NOMO-1 treated with dmso at 0.1 percent for 144 hours (cell line): ENCODE measurements at regions not wholly inside any gene's neighbourhood (a gene's known extent, or its start where the extent isn't known, plus 50 kb on each side); places are given as distances from the start of the nearest gene placed in this dataset.
"Not testable (repeated sequence)": the region's sequence is repeated elsewhere in the genome, so short reads cannot be mapped to it uniquely, and the experiment has no call there.

Source experiments
- DNase-seq: peaks from one replicate; lab custom pipeline; 2025; ENCODE audit not compliant: unreplicated experiment; lab: John Stamatoyannopoulos, UW

DNA sequence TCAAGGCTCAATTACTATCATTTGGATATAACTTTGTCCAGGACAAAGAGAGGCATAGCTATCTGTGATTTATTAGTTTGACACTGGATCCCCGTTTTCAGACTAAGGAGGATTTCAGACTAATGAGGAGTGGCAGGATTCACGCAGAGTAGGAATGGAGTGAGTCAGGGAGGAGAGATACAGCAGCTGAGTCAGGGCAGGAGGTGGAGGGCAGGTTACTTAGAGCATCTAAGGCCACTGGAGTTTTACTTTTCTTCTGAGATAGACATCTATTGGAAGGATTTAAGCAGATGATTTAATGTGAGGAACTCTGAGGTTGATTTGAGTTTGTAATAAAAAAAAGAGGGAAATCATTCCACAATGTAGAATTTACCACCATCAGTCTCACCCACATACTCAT, 110.6 kb downstream of the RPIA start:
- not testable (repeated sequence) for DNase-seq

- DNase-seq, result no peak
Measured at GRCh38 chr2:88807237-88807962, 115.9 kb downstream of the RPIA start.

DNA sequence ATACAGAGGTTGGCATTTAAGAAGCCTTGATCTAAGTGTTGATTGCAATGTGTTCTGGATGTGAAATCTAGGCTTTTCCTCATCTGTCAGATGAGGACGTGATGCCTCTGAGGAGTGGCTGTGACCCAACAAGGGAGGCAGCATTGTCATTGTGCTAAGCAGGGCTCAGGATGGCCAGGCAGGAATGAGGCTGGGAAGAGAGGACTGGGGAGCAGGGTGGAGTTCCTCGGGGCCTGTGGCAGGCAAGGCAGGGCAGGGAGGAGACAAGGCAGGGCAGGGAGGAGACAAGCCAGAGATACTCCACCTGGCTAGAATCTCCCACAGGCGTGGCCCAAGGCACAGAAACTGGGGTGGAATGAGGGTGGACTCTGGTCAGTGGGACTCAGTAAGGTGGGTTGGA, 116.6 kb downstream of the RPIA start:
- DNase-seq, result no peak

DNA sequence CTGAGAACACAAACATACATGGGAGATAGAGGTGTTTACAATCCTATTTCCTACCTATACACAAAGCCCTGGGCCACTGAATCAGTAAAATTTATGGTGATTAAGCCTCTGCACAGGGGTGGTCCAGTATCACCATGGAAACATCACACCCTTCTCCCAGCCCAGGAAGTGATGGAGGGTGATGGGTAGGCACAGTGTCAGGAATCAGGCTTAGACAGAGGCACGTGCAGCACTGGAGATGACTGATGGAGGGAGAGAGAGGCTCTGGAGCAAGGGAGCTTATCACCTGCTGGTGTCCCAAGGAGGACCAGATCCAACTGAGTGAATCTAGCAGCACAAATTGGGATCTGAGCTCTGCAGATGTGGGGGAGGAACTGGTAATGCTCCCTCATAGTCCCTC, 117.2 kb downstream of the RPIA start:
- no peak for DNase-seq

DNA sequence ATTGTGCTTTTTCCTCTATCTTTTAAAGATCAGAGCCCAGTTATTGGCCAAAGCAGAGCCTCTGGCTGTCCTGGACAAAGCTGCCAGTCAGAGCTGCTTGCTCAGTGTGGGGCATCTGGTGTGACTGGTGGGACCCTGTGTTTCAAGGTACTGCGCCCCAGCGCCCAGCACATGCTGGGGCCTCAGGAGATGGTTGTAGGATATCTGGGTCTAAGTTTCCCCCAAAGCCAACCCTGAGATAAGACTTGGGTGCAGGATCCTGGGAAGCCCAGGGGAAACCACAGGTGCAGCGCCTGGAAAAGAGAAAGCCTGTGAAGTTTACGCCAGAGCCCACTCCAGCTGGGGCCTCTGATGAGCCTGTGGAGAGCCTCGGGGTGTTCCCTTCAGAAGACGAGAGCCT, 117.7 kb downstream of the RPIA start:
- no peak for DNase-seq

GRCh38 chr2:88810017-88810416, 118.5 kb downstream of the RPIA start:
- DNase-seq, result no peak

- DNase-seq, result no peak
Measured at GRCh38 chr2:88810488-88810887, 119.0 kb downstream of the RPIA start.

GRCh38 chr2:88811233-88811632, 119.8 kb downstream of the RPIA start:
- no peak for DNase-seq

GRCh38 chr2:88811681-88812080, 120.2 kb downstream of the RPIA start:
- DNase-seq, result no peak

DNA sequence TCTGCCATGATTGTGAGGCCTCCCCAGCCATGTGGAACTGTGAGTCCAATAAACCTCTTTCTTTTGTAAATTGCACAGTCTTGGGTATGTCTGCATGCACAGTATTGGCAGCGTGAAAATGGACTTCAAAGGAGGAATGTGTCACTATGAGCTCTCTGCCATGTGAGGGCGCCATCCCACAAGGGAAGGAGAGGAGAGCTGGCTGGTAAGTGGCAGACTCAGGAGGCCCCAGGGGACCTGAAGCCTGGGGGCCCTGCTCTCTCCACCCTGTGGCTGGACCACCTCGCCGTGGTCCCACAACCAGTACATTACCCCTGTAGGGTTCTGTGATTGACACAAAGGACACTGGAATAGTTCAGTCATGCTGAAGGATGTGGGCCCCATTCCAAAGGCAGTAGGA, 122.1 kb downstream of the RPIA start:
- DNase-seq, result no peak

- no peak for DNase-seq
Measured at GRCh38 chr2:88815282-88815681, 123.8 kb downstream of the RPIA start.

DNA sequence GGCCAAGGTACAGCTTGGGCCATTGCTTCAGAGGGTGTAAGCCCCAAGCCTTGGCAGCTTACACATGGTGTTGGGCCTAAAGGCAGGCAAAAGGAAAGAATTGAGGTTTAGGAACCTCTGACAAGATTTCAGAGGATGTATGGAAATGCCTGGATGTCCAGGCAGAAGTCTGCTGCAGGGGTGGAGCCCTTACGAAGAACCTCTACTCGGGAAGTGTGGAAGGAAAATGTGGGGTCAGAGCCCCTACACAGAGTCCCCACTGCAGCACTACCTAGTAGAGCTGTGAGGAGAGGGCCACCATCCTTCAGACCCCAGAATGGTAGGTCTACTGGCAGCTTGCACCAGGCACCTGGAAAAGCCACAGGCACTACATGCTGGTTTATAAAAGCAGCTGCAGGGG, 124.2 kb downstream of the RPIA start:
- no peak for DNase-seq

GRCh38 chr2:88818381-88818780, 126.9 kb downstream of the RPIA start:
- peak; percentile 27 for DNase-seq

GRCh38 chr2:88824951-88825350, 133.5 kb downstream of the RPIA start:
- DNase-seq, result no peak

- DNase-seq, result no peak
Measured at GRCh38 chr2:88826399-88826798, 134.9 kb downstream of the RPIA start.

GRCh38 chr2:88827821-88828220, 136.3 kb downstream of the RPIA start:
- DNase-seq, result no peak

DNA sequence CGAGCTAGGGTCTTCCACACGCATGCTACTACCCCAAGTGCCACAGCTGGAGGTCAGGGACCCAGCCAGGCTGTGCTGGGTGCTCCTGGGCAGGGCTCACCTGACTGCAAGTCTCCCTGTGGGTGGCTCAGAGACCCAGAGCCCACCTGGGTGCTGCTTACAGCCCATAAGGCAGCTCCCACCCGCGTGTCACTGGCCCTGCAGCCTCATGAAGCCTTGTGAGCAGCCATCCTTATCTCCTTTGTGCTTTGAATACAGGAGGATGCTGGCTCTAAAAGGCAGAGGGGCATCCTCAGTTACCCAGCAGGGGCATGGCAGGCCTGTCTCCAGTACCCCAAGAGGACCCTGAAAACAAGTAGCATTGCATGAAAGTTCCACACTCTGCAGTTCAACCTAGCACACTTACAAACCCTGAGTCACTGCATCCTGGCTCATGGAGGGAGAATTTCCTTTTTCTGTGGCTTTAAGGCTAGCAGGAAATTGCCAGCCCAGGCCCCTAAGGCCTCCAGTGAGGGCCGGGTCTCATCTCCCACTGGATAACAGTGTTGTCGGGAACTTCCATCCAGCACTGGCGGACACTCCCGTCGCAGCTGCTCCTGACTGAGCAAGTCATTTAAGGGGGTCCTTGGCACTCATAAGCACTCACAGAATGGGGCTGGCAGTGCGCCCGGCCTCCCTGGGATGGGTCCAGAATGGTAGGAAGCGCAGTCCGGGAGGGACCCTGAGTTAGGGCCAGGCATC, 137.1 kb downstream of the RPIA start:
- DNase-seq, result no peak

DNA sequence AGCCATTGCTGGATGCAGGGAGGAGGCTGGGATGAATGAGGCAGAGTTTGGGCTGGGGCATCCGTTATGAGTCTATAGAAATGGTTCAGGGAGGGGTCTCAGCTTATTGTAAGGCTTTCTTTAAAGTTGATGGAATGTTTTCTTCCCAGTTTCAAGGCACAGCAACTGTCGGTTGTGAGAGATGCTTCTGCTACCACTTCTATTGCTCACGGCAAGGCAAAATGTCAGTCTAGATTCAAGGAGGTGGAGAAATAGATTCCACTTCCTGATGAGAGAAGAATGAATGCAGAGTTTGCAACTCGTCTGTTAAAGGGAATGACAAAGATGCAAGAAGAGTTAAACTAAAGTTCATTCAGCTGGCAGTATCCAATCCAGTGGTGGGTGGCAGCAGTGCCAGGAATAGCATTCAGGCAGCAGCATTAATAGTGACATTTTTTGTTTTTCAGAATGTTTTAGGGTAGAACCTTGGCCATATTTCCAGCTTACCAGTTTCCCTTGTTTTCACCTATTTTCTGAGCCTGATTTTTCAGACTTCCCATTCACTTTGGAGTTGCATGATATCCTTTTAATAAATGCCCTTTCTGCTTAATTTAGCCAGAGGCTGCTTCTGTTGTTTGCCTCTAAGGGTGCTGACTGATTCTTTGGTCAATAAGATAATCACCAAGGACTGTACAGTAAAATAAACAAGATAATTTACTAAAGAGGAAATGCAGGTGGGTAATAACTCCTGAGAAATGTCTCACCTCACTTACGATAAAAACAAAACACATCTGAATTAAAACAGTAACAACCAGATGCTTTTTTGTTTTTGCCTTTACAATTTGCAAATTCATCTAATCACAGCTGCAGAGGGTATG, 138.4 kb downstream of the RPIA start:
- DNase-seq, result no peak

- no peak for DNase-seq
Measured at GRCh38 chr2:88831071-88831791, 139.8 kb downstream of the RPIA start.

- DNase-seq, result peak; percentile 43
Measured at GRCh38 chr2:88831792-88832248, 140.3 kb downstream of the RPIA start.
